Trophoblast cell (in vitro differentiated cells and primary cell): ENCODE measurements at regions not wholly inside any gene's neighbourhood (a gene's known extent, or its start where the extent isn't known, plus 50 kb on each side); places are given as distances from the start of the nearest gene placed in this dataset.

Source experiments
- DNase-seq, 2 donors: peaks; one replicate each; pipeline ENCODE4 v3.0.0-alpha.2; 2016
- H2AFZ ChIP-seq: 2 replicates; pipeline ENCODE4 v1.6.1; 2013; ENCODE audit warnings: low read length, moderate library complexity, mild to moderate bottlenecking; ENCODE audit not compliant: insufficient read depth, poor library complexity
- H2AK5ac ChIP-seq: 2 replicates; pipeline ENCODE4 v1.6.1; 2013; ENCODE audit warnings: mild to moderate bottlenecking, low read length
- H2BK120ac ChIP-seq: 2 replicates; pipeline ENCODE4 v1.6.1; 2013; ENCODE audit warnings: low read length, mild to moderate bottlenecking, moderate library complexity; ENCODE audit not compliant: insufficient read depth, poor library complexity
- H2BK12ac ChIP-seq: 2 replicates; pipeline ENCODE4 v1.6.1; 2013; ENCODE audit warnings: mild to moderate bottlenecking, low read length, moderate library complexity
- H2BK5ac ChIP-seq: 2 replicates; pipeline ENCODE4 v1.6.1; 2013; ENCODE audit warnings: low read length, low read depth, moderate library complexity, mild to moderate bottlenecking; ENCODE audit not compliant: poor library complexity
- H3K14ac ChIP-seq: 2 replicates; pipeline ENCODE4 v1.6.1; 2013; ENCODE audit warnings: mild to moderate bottlenecking, low read length
- H3K18ac ChIP-seq: 2 replicates; pipeline ENCODE4 v1.6.1; 2013; ENCODE audit warnings: mild to moderate bottlenecking, low read length
- H3K23ac ChIP-seq: 2 replicates; pipeline ENCODE4 v1.6.1; 2013; ENCODE audit warnings: low read length
- H3K27ac ChIP-seq: 2 replicates; pipeline ENCODE4 v1.5.1; 2013; ENCODE audit warnings: low read depth, mild to moderate bottlenecking, inconsistent platforms, low read length, moderate library complexity
- H3K27me3 ChIP-seq: 2 replicates; pipeline ENCODE4 v1.6.1; 2013; ENCODE audit warnings: inconsistent platforms, mild to moderate bottlenecking, low read length, moderate library complexity; ENCODE audit not compliant: insufficient read depth
- H3K36me3 ChIP-seq, 2 experiments: 1 replicate in 1 of 2; 2 replicates in 1 of 2; pipeline ENCODE4 v1.6.1; 2013; ENCODE audit warnings: low read length in 2 of 2, mild to moderate bottlenecking in 2 of 2, moderate library complexity in 1 of 2; ENCODE audit not compliant: insufficient read depth in 2 of 2, control insufficient read depth in 1 of 2
- H3K4ac ChIP-seq: 2 replicates; pipeline ENCODE4 v1.6.1; 2013; ENCODE audit warnings: low read depth, mild to moderate bottlenecking, low read length, moderate library complexity
- H3K4me1 ChIP-seq, 2 experiments: 1 replicate in 1 of 2; 2 replicates in 1 of 2; pipeline ENCODE4 v1.6.1; 2013; ENCODE audit warnings: low read length in 2 of 2, mild to moderate bottlenecking in 2 of 2, moderate library complexity in 1 of 2; ENCODE audit not compliant: insufficient read depth in 2 of 2, control insufficient read depth in 1 of 2
- H3K4me2 ChIP-seq: 2 replicates; pipeline ENCODE4 v1.6.1; 2013; ENCODE audit warnings: inconsistent platforms, mild to moderate bottlenecking, low read length, moderate library complexity
- H3K4me3 ChIP-seq: 2 replicates; pipeline ENCODE4 v1.5.1; 2013; ENCODE audit warnings: mild to moderate bottlenecking, low read depth, low read length, inconsistent platforms
- H3K79me1 ChIP-seq: one replicate; pipeline ENCODE4 v1.6.1; 2013; ENCODE audit warnings: low read length
- H3K79me2 ChIP-seq: 2 replicates; pipeline ENCODE4 v1.6.1; 2013; ENCODE audit warnings: low read length, mild to moderate bottlenecking; ENCODE audit not compliant: control insufficient read depth, insufficient read depth, poor library complexity
- H3K9ac ChIP-seq: 2 replicates; pipeline ENCODE4 v1.6.1; 2013; ENCODE audit warnings: mild to moderate bottlenecking, low read length
- H3K9me3 ChIP-seq: 2 replicates; pipeline ENCODE4 v1.6.1; 2013; ENCODE audit warnings: low read depth, mild to moderate bottlenecking, control low read depth, inconsistent platforms, low read length; ENCODE audit not compliant: insufficient read depth
- H4K12ac ChIP-seq: 2 replicates; pipeline ENCODE4 v1.6.1; 2013; ENCODE audit warnings: low read depth, mild to moderate bottlenecking, low read length, moderate library complexity
- H4K8ac ChIP-seq: 2 replicates; pipeline ENCODE4 v1.6.1; 2013; ENCODE audit warnings: low read depth, mild to moderate bottlenecking, low read length, moderate library complexity
- H4K91ac ChIP-seq: one replicate; pipeline ENCODE4 v1.6.1; 2013; ENCODE audit warnings: low read depth, mild to moderate bottlenecking, low read length, moderate library complexity
- WGBS: extraction: QIAGEN DNeasy Blood & Tissue Kit; methylation state at CpG from one replicate; pipeline ENCODE4 v1.1.7; 2013; ENCODE audit warnings: missing lambda C conversion rate; ENCODE audit not compliant: insufficient read length, insufficient coverage; ENCODE audit errors: extremely low coverage; 5-methylcytosine and 5-hydroxymethylcytosine counted together

DNA sequence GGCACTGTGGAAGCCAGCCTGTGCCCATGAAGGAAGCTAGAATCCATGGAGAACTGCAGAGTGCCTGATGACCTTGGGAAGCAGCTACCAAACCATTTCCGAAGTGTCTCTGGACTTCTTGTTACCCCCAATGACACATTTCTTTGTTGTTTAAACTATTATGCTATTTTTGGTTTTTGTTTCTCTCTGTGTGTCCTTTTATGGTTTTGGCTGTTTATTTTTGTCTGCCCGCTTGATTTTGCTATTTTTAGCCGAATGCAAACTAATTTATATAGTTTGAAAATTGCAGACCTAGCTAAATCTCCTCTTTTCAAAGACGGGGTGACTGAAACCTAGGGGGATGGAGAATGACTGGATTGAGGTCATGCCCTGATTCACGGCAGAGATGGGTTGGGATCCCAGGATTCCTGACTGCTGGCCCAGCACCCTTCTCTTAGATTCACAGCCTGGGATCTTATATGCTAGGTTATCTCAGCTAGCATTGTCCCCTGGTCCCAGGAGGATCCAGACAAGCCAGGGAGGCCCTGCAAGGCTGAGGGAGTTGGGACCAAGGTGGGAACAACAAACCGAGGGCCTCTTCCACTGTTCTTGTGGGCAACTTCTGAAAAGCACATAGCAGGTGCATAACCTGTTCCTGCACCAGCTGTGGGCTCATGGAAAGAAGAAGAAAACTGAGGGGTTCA lies 116.3 kb upstream of the HAAO start:
- Histone ChIP-seq H3K18ac (no peak overlapping the region), H2BK12ac (no peak overlapping the region), H2BK120ac (no peak overlapping the region), H3K79me2 (no peaks in the 10 kb centered on the region), H4K8ac (no peak overlapping the region), H3K14ac (no peak overlapping the region), H3K36me3 (no peaks in the 10 kb centered on the region), H4K12ac (no peak overlapping the region), H2AK5ac (no peak overlapping the region), H3K79me1 (peaks cover 7% of the 10 kb centered on the region), H2BK5ac (no peak overlapping the region), H3K4me1 (peaks cover 24 to 28% of the 10 kb centered on the region in 2 experiments), H4K91ac (no peak overlapping the region), H2AFZ (no peak overlapping the region), H3K27ac (no peak overlapping the region), H3K4ac (no peak overlapping the region), H3K9ac (no peak overlapping the region), H3K23ac (no peak overlapping the region), H3K9me3 (no peaks in the 10 kb centered on the region), H3K4me2 (no peak overlapping the region), H3K27me3 (no peaks in the 10 kb centered on the region), H3K4me3 (no peak overlapping the region)
- DNase-seq: no peak
- no CpG with 5 or more reads among the region's 6 CpGs for WGBS

DNA sequence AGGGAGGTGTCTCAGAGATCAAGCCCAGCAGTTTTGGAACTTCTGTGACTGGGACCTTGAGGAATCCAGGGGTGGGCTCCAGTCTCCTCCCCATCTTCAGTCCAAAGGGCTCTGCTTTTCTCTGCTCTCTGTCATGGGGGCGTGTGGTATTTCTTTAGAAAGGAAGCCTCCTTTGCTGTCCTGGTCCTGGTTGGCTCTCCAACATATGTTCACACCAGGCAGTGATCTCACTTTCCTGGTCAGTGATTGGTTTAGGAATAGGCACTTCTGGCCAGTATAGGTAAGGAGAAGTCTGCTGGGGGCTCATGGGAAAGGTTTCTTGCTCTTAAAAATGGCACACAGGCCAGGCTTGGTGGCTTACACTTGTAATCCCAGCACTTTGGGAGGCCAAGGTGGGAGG lies 115.5 kb upstream of the HAAO start:
- H3K27ac ChIP-seq: no peak overlapping the region
- WGBS: no CpG with 5 or more reads among the region's 1 CpG

DNA sequence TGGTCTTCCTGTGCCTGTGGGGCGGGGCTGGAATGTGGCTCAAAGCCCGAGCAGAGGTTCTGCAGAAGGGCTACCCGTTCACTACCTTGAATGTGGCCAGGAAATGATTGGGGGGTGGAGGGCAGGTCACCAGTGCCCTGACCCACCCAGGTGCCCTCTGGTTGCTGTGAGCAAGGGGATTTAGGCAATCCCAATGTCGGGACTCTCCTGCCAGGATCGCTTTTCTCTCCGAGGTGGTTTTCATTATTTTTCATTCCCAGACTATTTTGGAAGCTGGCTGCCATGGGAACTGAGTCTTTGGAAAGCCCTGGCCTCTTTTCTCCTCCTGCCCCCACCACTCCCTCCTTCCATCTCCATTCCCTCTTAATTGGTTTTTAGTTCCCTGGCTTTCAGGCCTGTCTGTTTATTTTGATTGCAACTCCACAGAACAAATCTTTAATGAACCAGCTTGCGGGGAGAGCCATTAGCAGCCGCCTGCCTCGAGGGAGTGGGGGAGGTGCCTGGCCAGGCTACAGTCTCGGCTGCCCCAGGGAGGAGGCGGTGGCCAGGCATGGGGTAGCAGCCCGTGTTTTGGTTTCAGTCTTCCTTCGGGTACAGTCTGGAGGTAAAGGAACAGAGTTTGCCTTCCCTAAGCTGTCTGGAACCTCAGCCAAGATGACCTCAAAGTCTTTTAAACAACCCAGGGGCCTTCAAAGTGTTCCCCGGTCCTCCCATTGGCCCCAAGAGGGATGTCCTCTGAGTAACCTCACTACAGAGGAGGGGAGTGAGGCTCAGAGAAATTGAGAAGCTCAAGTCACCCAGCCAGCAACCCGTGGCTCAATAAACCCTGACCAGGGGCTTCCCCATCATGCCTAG lies 114.4 kb upstream of the HAAO start:
- Histone ChIP-seq H2AFZ (no peak overlapping the region), H3K18ac (no peak overlapping the region), H3K4me3 (no peak overlapping the region), H3K79me2 (no peaks in the 10 kb centered on the region), H3K4me2 (peak overlapping the region; percentile 32), H3K4me1 (peaks cover 24 to 28% of the 10 kb centered on the region in 2 experiments), H3K9me3 (no peaks in the 10 kb centered on the region), H4K91ac (peak overlapping the region; percentile 75), H3K27ac (peak overlapping the region; percentile 37), H3K4ac (peak overlapping the region; percentile 19), H2AK5ac (peak overlapping the region; percentile 22), H3K9ac (no peak overlapping the region), H4K8ac (peak overlapping the region; percentile 39), H3K23ac (no peak overlapping the region), H3K36me3 (no peaks in the 10 kb centered on the region), H4K12ac (no peak overlapping the region), H3K79me1 (peaks cover 7% of the 10 kb centered on the region), H2BK120ac (peak overlapping the region; percentile 74), H2BK5ac (peak overlapping the region; percentile 11), H3K14ac (peak overlapping the region; percentile 20), H2BK12ac (peak overlapping the region; percentile 74), H3K27me3 (no peaks in the 10 kb centered on the region)
- DNase-seq: peak in 1 of 2 donors; percentile 31
- no CpG with 5 or more reads among the region's 15 CpGs for WGBS

More for the DNA sequence above, 115.5 kb upstream of the HAAO start:
- H4K12ac ChIP-seq: no peak overlapping the region
- no peaks in the 10 kb centered on the region for H3K27me3 ChIP-seq
- no peak overlapping the region for H3K18ac ChIP-seq
- no peak overlapping the region for H3K14ac ChIP-seq
- H3K4me2 ChIP-seq: no peak overlapping the region
- no peak overlapping the region for H3K23ac ChIP-seq
- H4K91ac ChIP-seq: no peak overlapping the region
- no peak overlapping the region for H4K8ac ChIP-seq
- H3K79me2 ChIP-seq: no peaks in the 10 kb centered on the region
- H3K9me3 ChIP-seq: no peaks in the 10 kb centered on the region
- H3K4me3 ChIP-seq: no peak overlapping the region
- peak overlapping the region; percentile 61 for H2BK120ac ChIP-seq
- peaks cover 24 to 28% of the 10 kb centered on the region in 2 experiments for H3K4me1 ChIP-seq
- no peak overlapping the region for H3K9ac ChIP-seq
- no peak overlapping the region for H2BK12ac ChIP-seq
- H3K36me3 ChIP-seq: no peaks in the 10 kb centered on the region
- H2AFZ ChIP-seq: no peak overlapping the region
- DNase-seq: no peak
- peaks cover 7% of the 10 kb centered on the region for H3K79me1 ChIP-seq
- no peak overlapping the region for H2AK5ac ChIP-seq
- H3K4ac ChIP-seq: no peak overlapping the region
- no peak overlapping the region for H2BK5ac ChIP-seq

DNA sequence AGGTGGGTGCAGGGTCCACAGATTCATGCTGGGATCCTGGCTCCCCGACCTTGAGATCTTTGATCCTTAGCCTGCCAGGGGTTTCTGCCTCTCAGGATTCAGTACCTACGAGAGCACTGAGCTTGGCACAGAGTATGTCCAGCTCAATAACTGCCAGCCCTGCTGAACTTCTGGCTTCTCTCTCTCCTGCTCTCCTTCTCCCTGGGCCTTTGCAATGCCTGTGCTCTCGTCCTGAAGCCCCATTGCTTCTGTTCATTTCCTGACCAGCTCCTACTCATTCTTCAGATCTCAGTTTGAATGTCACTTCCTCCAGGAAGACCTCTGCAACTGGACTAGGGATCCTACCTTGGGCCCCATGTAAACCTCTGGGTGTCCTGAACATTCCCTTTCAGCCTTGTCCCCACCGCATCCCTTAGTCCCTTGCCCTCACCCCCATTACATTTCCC lies 113.8 kb upstream of the HAAO start:
- H2BK120ac ChIP-seq: peak overlapping the region; percentile 6
- H4K8ac ChIP-seq: peak overlapping the region; percentile 7
- no peak overlapping the region for H3K9ac ChIP-seq
- no peak for DNase-seq
- H3K27ac ChIP-seq: peak overlapping the region; percentile 37
- peak overlapping the region; percentile 7 for H2AK5ac ChIP-seq
- peak overlapping the region; percentile 10 for H2BK12ac ChIP-seq
- no peaks in the 10 kb centered on the region for H3K9me3 ChIP-seq
- WGBS: no CpG with 5 or more reads among the region's 4 CpGs
- no peak overlapping the region for H3K23ac ChIP-seq
- H3K79me2 ChIP-seq: no peaks in the 10 kb centered on the region
- peaks cover 24 to 32% of the 10 kb centered on the region in 2 experiments for H3K4me1 ChIP-seq
- no peak overlapping the region for H3K4me2 ChIP-seq
- no peaks in the 10 kb centered on the region for H3K36me3 ChIP-seq
- peak overlapping the region; percentile 7 for H2BK5ac ChIP-seq
- H4K91ac ChIP-seq: peak overlapping the region; percentile 10
- H3K4me3 ChIP-seq: no peak overlapping the region
- no peak overlapping the region for H2AFZ ChIP-seq
- H3K79me1 ChIP-seq: peaks cover 7% of the 10 kb centered on the region
- H3K27me3 ChIP-seq: no peaks in the 10 kb centered on the region
- H4K12ac ChIP-seq: no peak overlapping the region
- no peak overlapping the region for H3K4ac ChIP-seq
- no peak overlapping the region for H3K14ac ChIP-seq
- H3K18ac ChIP-seq: peak overlapping the region; percentile 12
